A549 (cell line): ENCODE measurements at regions not wholly inside any gene's neighbourhood (a gene's known extent, or its start where the extent isn't known, plus 50 kb on each side); places are given as distances from the start of the nearest gene placed in this dataset.

Experiments
- ATAC-seq, 2 experiments: fragments of 200-7000 bp in 1 of 2; fragments of >200 bp in 1 of 2; cut with Nextera tagmentation in 1 of 2; cut with Tn5 transposase in 1 of 2; 3 replicates each; pipeline versions ENCODE4 v1.8.0 to v1.9.1; 2018 to 2020; ENCODE audit warnings: mild to moderate bottlenecking in 1 of 2, moderate library complexity in 1 of 2
- CTCF ChIA-PET: fragments of 300-600 bp; sonication (Branson Sonifier 250); formaldehyde crosslinking; extraction: SDS; loops from one replicate; lab custom pipeline; 2021; ENCODE audit warnings: antibody characterized with exemption, inconsistent platforms; lab: Yijun Ruan, JAX
- POLR2A ChIA-PET: fragments of 350-600 bp; formaldehyde crosslinking; extraction: SDS; loops from one replicate; lab custom pipeline; 2021; ENCODE audit warnings: antibody characterized with exemption, inconsistent platforms; lab: Yijun Ruan, JAX
- DNase-seq, 2 experiments: peaks; one replicate each; pipeline versions ENCODE4 v3.0.0 to v3.0.0-alpha.2; 2011 to 2016; ENCODE audit warnings: low read depth in 1 of 2, low spot score in 1 of 2
- FAIRE-seq: peaks from 2 replicates; lab custom pipeline; 2011; peaks lifted over from hg19 to GRCh38; lab: Jason Lieb, UNC
- H3K27ac ChIP-seq, 2 experiments: fragments of >200 bp; sonication (Bioruptor Twin); formaldehyde crosslinking; 3 replicates each; pipeline ENCODE4 v1.5.1; 2016 to 2017
- H3K4me1 ChIP-seq: fragments of >200 bp; sonication (Bioruptor Twin); formaldehyde crosslinking; 3 replicates; pipeline ENCODE4 v1.6.1; 2016
- H3K4me2 ChIP-seq: fragments of >200 bp; sonication (Bioruptor Twin); formaldehyde crosslinking; 3 replicates; pipeline ENCODE4 v1.6.1; 2016
- H3K4me3 ChIP-seq: fragments of >200 bp; sonication (Bioruptor Twin); formaldehyde crosslinking; 3 replicates; pipeline ENCODE4 v1.5.1; 2016
- H3K9me3 ChIP-seq: fragments of >200 bp; sonication (Bioruptor Twin); formaldehyde crosslinking; 3 replicates; pipeline ENCODE4 v1.6.1; 2016
- ATOH8 ChIP-seq: fragments of 250-450 bp; sonication (Bioruptor Pico); IDR thresholded peaks from 2 replicates; pipeline ENCODE4 v1.5.0; 2020; ENCODE audit warnings: low read depth, mild to moderate bottlenecking, moderate library complexity
- BCL3 ChIP-seq: fragments of >200 bp; sonication (Bioruptor Twin); formaldehyde crosslinking; IDR thresholded peaks from 3 replicates; pipeline ENCODE4 v1.6.1; 2016
- CEBPB ChIP-seq, 2 experiments: fragments of >200 bp in 1 of 2; sonication (Bioruptor Twin) in 1 of 2; formaldehyde crosslinking in 1 of 2; IDR thresholded peaks; 2 replicates each; pipeline ENCODE4 v1.6.1; 2012 to 2016
- CTCF ChIP-seq: fragments of >200 bp; sonication (Bioruptor Twin); formaldehyde crosslinking; IDR thresholded peaks from 3 replicates; pipeline ENCODE4 v1.5.1; 2016
- E2F6 ChIP-seq: IDR thresholded peaks from 2 replicates; pipeline ENCODE4 v1.6.1; 2012; ENCODE audit warnings: low read depth, borderline replicate concordance
- EHMT2 ChIP-seq: fragments of 200-600 bp; sonication (generic); IDR thresholded peaks from 2 replicates; pipeline ENCODE4 v1.6.1; 2016; ENCODE audit warnings: antibody characterized with exemption, low read depth, mild to moderate bottlenecking, moderate library complexity
- ELK1 ChIP-seq: fragments of 150-350 bp; IDR thresholded peaks from 2 replicates; pipeline ENCODE4 v1.6.1; 2014; ENCODE audit warnings: low read depth, mild to moderate bottlenecking, low read length
- FOSB ChIP-seq: fragments of 250-450 bp; sonication (Bioruptor Pico); IDR thresholded peaks from 2 replicates; pipeline ENCODE4 v1.5.0; 2020; ENCODE audit warnings: mild to moderate bottlenecking, moderate library complexity
- FOSL2 ChIP-seq, 2 experiments: fragments of 450-650 bp in 1 of 2; fragments of >200 bp in 1 of 2; sonication (Bioruptor Twin) in 1 of 2; formaldehyde crosslinking; IDR thresholded peaks; 2 replicates each; pipeline versions ENCODE4 v1.5.0 to v1.6.1; 2016 to 2020; ENCODE audit warnings: mild to moderate bottlenecking in 1 of 2, moderate library complexity in 1 of 2
- FOXS1 ChIP-seq: fragments of 250-450 bp; sonication (Bioruptor Pico); IDR thresholded peaks from 2 replicates; pipeline ENCODE4 v1.5.0; 2020; ENCODE audit warnings: mild to moderate bottlenecking, moderate library complexity
- HES2 ChIP-seq: fragments of >200 bp; sonication (Bioruptor Twin); formaldehyde crosslinking; IDR thresholded peaks from 2 replicates; pipeline ENCODE4 v1.6.1; 2016
- HMGXB4 ChIP-seq: fragments of 250-450 bp; sonication (Bioruptor Pico); IDR thresholded peaks from 2 replicates; pipeline ENCODE4 v1.5.0; 2021; ENCODE audit warnings: mild to moderate bottlenecking, moderate library complexity, borderline replicate concordance
- JUN ChIP-seq, 2 experiments: fragments of >200 bp; sonication (Bioruptor Twin); formaldehyde crosslinking; IDR thresholded peaks; 2 replicates in 1 of 2; 3 replicates in 1 of 2; pipeline ENCODE4 v1.6.1; 2016 to 2017
- KDM1A ChIP-seq: fragments of 200-600 bp; sonication (generic); IDR thresholded peaks from 2 replicates; pipeline ENCODE4 v1.6.1; 2016; ENCODE audit warnings: low read depth, mild to moderate bottlenecking
- MAX ChIP-seq: IDR thresholded peaks from 2 replicates; pipeline ENCODE4 v1.6.1; 2012
- MYC ChIP-seq: IDR thresholded peaks from 2 replicates; pipeline ENCODE4 v1.6.1; 2012; ENCODE audit warnings: mild to moderate bottlenecking, inconsistent platforms, low read length, improper control_type of control experiment, borderline replicate concordance
- NFE2L2 ChIP-seq: fragments of 150-350 bp; conservative IDR thresholded peaks from 2 replicates; pipeline ENCODE4 v1.6.1; 2014; ENCODE audit warnings: low read length
- NR3C1 ChIP-seq: fragments of >200 bp; sonication (Bioruptor Twin); formaldehyde crosslinking; IDR thresholded peaks from 3 replicates; pipeline ENCODE4 v1.6.1; 2017
- PHF8 ChIP-seq: fragments of 200-600 bp; sonication (generic); IDR thresholded peaks from 2 replicates; pipeline ENCODE4 v1.6.1; 2016; ENCODE audit warnings: low read depth, mild to moderate bottlenecking, antibody characterized with exemption, moderate library complexity, borderline replicate concordance
- RAD21 ChIP-seq, 2 experiments: fragments of >200 bp in 1 of 2; sonication (Bioruptor Twin) in 1 of 2; formaldehyde crosslinking in 1 of 2; IDR thresholded peaks in 1 of 2; conservative IDR thresholded peaks in 1 of 2; 2 replicates in 1 of 2; 3 replicates in 1 of 2; pipeline ENCODE4 v1.6.1; 2012 to 2018; ENCODE audit warnings: inconsistent platforms in 1 of 2
- RARB ChIP-seq: fragments of 250-450 bp; sonication (Bioruptor Pico); IDR thresholded peaks from 2 replicates; pipeline ENCODE4 v1.8.0; 2021; ENCODE audit warnings: mild to moderate bottlenecking, moderate library complexity
- RNF2 ChIP-seq: fragments of 200-600 bp; sonication (generic); IDR thresholded peaks from 2 replicates; pipeline ENCODE4 v1.6.1; 2016; ENCODE audit warnings: low read depth, mild to moderate bottlenecking, antibody characterized with exemption, moderate library complexity, borderline replicate concordance
- TFCP2L1 ChIP-seq: fragments of 250-450 bp; sonication (Bioruptor Pico); IDR thresholded peaks from 2 replicates; pipeline ENCODE4 v1.5.0; 2021; ENCODE audit warnings: mild to moderate bottlenecking
- ZC3H11A ChIP-seq: fragments of 450-650 bp; IDR thresholded peaks from 2 replicates; pipeline ENCODE4 v1.6.1; 2014; ENCODE audit warnings: antibody characterized with exemption, mild to moderate bottlenecking
- ZSCAN20 ChIP-seq: fragments of 250-450 bp; sonication (Bioruptor Pico); IDR thresholded peaks from 2 replicates; pipeline ENCODE4 v1.8.0; 2022; ENCODE audit warnings: mild to moderate bottlenecking, moderate library complexity
- WGBS: methylation state at CpG from one replicate; pipeline ENCODE4 v1.1.6; 2017; ENCODE audit errors: missing lambda C conversion rate; 5-methylcytosine and 5-hydroxymethylcytosine counted together

GRCh38 chr10:57094965-57095364, 733.9 kb upstream of the ZWINT start:
- TF ChIP-seq ZSCAN20 (CRISPR knock-in tag), result no peak
- TF ChIP-seq EHMT2, result no peak
- TF ChIP-seq RARB, result no peak
- TF ChIP-seq HMGXB4 (CRISPR knock-in tag), result no peak
- no peak for TF ChIP-seq CEBPB (IDR thresholded peaks at IDR 0.05)
- no peak for TF ChIP-seq FOSB
- TF ChIP-seq BCL3, result no peak
- no peak for TF ChIP-seq ELK1
- TF ChIP-seq MAX, result no peak
- TF ChIP-seq FOSL2 (IDR thresholded peaks at IDR 0.05), result no peak
- TF ChIP-seq FOSL2 (CRISPR knock-in tag; IDR thresholded peaks at IDR 0.05), result no peak
- TF ChIP-seq RNF2, result no peak
- TF ChIP-seq HES2, result no peak
- TF ChIP-seq MYC, result no peak
- TF ChIP-seq FOXS1, result no peak
- TF ChIP-seq JUN (IDR thresholded peaks at IDR 0.05), result no peak
- no peak for TF ChIP-seq NR3C1
- DNase-seq (no peak), ATAC-seq (no peak), FAIRE-seq (no peak)
- ChIA-PET POLR2A (no interaction called here), CTCF (interaction anchor here (1.0 kb wide), 1 partner anchor 206 kb away, joined by 3 read pairs; no protein-coding TSS in a partner anchor)
- Histone ChIP-seq H3K4me3 (no peak overlapping the region), H3K4me2 (no peak overlapping the region), H3K9me3 (no peaks in the 10 kb centered on the region; the same call in 2 of the 3 replicates), H3K4me1 (no peaks in the 10 kb centered on the region), H3K27ac (no peak overlapping the region)
- 56% methylated on average over 5 of the region's 7 CpGs for WGBS

- Histone ChIP-seq H3K4me3 (no peak overlapping the region), H3K9me3 (no peaks in the 10 kb centered on the region; the same call in 2 of the 3 replicates), H3K4me2 (no peak overlapping the region), H3K4me1 (no peaks in the 10 kb centered on the region), H3K27ac (no peak overlapping the region)
- ATAC-seq (no peak), FAIRE-seq (no peak), DNase-seq (no peak)
- ChIA-PET POLR2A (no interaction called here), CTCF (no interaction called here)
- no peak for TF ChIP-seq ATOH8
- no peak for TF ChIP-seq RAD21 (conservative IDR thresholded peaks at IDR 0.05 in 1 of 2, IDR thresholded peaks at IDR 0.05 in 1 of 2)
- no peak for TF ChIP-seq CEBPB (IDR thresholded peaks at IDR 0.05)
Observed at GRCh38 chr10:57094083-57094482, 733.0 kb upstream of the ZWINT start.

GRCh38 chr10:57053530-57053929, 692.5 kb upstream of the ZWINT start:
- ATAC-seq (no peak), FAIRE-seq (no peak), DNase-seq (no peak)
- POLR2A ChIA-PET, result no interaction called here
- Histone ChIP-seq H3K4me1 (no peaks in the 10 kb centered on the region), H3K27ac (no peak overlapping the region), H3K4me3 (no peak overlapping the region), H3K4me2 (no peak overlapping the region), H3K9me3 (0 out of 3 replicates have a peak, but pooled peaks cover 3% of the 10 kb centered on the region)
- 0% methylated on average over 2 of the region's 6 CpGs for WGBS
- TF ChIP-seq RNF2, result no peak
- no peak for TF ChIP-seq PHF8
- no peak for TF ChIP-seq ZC3H11A
- no peak for TF ChIP-seq NR3C1
- no peak for TF ChIP-seq NFE2L2
- no peak for TF ChIP-seq KDM1A
- TF ChIP-seq E2F6, result no peak
- TF ChIP-seq TFCP2L1 (CRISPR knock-in tag), result no peak
- TF ChIP-seq CTCF, result no peak
- CTCF ChIA-PET, result no interaction called here
